IMR-90 (cell line): ENCODE measurements at regions not wholly inside any gene's neighbourhood (a gene's known extent, or its start where the extent isn't known, plus 50 kb on each side); places are given as distances from the start of the nearest gene placed in this dataset.

Source experiments
- ATAC-seq: fragments of 200-7000 bp; cut with Tn5 transposase; 2 replicates; pipeline ENCODE4 v1.9.1; 2020; ENCODE audit warnings: low read depth, mild to moderate bottlenecking, moderate library complexity
- BruUV-seq: library from RNA; stranded (reverse); fragments of 400-500 nt; replicated peaks from 2 replicates; lab custom pipeline; 2021; lab: Mats Ljungman, UMichigan
- CTCF ChIA-PET: fragments of 300-600 bp; formaldehyde crosslinking; extraction: SDS; loops from one replicate; lab custom pipeline; 2021; ENCODE audit warnings: antibody characterized with exemption; lab: Yijun Ruan, JAX
- POLR2A ChIA-PET: fragments of 300-600 bp; sonication (Branson Sonifier 250); formaldehyde crosslinking; loops from one replicate; lab custom pipeline; 2022; ENCODE audit warnings: antibody characterized with exemption; ENCODE audit not compliant: unreplicated experiment; lab: Charles Lee
- DNase-seq: peaks from one replicate; pipeline ENCODE4 v3.0.0; 2013
- H2AFZ ChIP-seq: replicated peaks from 2 replicates; pipeline ENCODE3; 2013; ENCODE audit warnings: low read length, mild to moderate bottlenecking; ENCODE audit not compliant: poor library complexity
- H2AK5ac ChIP-seq: 2 replicates; pipeline ENCODE4 v1.6.1; 2013; ENCODE audit warnings: low read depth, low read length, inconsistent platforms
- H2AK9ac ChIP-seq: replicated peaks from 2 replicates; pipeline ENCODE3; 2013; ENCODE audit warnings: mild to moderate bottlenecking, low read depth, low read length, moderate library complexity; ENCODE audit not compliant: poor library complexity
- H2BK120ac ChIP-seq: 2 replicates; pipeline ENCODE4 v1.6.1; 2013; ENCODE audit warnings: low read depth, low read length, inconsistent platforms
- H2BK15ac ChIP-seq: 3 replicates; pipeline ENCODE4 v1.6.1; 2013; ENCODE audit warnings: low read depth, low read length, inconsistent platforms
- H2BK20ac ChIP-seq: 2 replicates; pipeline ENCODE4 v1.6.1; 2013; ENCODE audit warnings: low read depth, mild to moderate bottlenecking, inconsistent platforms, low read length, moderate library complexity
- H2BK5ac ChIP-seq: 2 replicates; pipeline ENCODE4 v1.6.1; 2013; ENCODE audit warnings: mild to moderate bottlenecking, low read depth, low read length, inconsistent platforms; ENCODE audit not compliant: poor library complexity, severe bottlenecking
- H3K14ac ChIP-seq: replicated peaks from 2 replicates; pipeline ENCODE4 v1.6.1; 2013; ENCODE audit warnings: low read depth, low read length, inconsistent platforms
- H3K18ac ChIP-seq: 2 replicates; pipeline ENCODE4 v1.6.1; 2013; ENCODE audit warnings: low read depth, low read length, control low read depth
- H3K23ac ChIP-seq: 2 replicates; pipeline ENCODE4 v1.6.1; 2013; ENCODE audit warnings: low read depth, low read length, inconsistent platforms
- H3K27ac ChIP-seq: 2 replicates; pipeline ENCODE4 v1.5.1; 2013; ENCODE audit warnings: mild to moderate bottlenecking, control low read depth, low read length; ENCODE audit not compliant: insufficient read depth
- H3K27me3 ChIP-seq: 2 replicates; pipeline ENCODE4 v1.6.1; 2013; ENCODE audit warnings: low read length; ENCODE audit not compliant: control insufficient read depth, insufficient read depth
- H3K36me3 ChIP-seq: 2 replicates; pipeline ENCODE4 v1.6.1; 2013; ENCODE audit warnings: low read length, mixed read lengths; ENCODE audit not compliant: control insufficient read depth, insufficient read depth
- H3K4ac ChIP-seq: 2 replicates; pipeline ENCODE4 v1.6.1; 2013; ENCODE audit warnings: low read depth, low read length, inconsistent platforms
- H3K4me1 ChIP-seq: 2 replicates; pipeline ENCODE4 v1.6.1; 2013; ENCODE audit warnings: low read length, mixed read lengths; ENCODE audit not compliant: control insufficient read depth, insufficient read depth
- H3K4me2 ChIP-seq: 2 replicates; pipeline ENCODE4 v1.6.1; 2013; ENCODE audit warnings: low read depth, mild to moderate bottlenecking, control low read depth, low read length, moderate library complexity
- H3K4me3 ChIP-seq: 2 replicates; pipeline ENCODE4 v1.5.1; 2013; ENCODE audit warnings: low read depth, mild to moderate bottlenecking, control low read depth, low read length, moderate library complexity; ENCODE audit not compliant: insufficient read depth
- H3K56ac ChIP-seq: 2 replicates; pipeline ENCODE4 v1.6.1; 2013; ENCODE audit warnings: low read length, inconsistent platforms; ENCODE audit not compliant: insufficient read depth; ENCODE audit errors: extremely low read depth
- H3K79me1 ChIP-seq, 2 experiments: 2 replicates each; pipeline ENCODE4 v1.6.1; 2013; ENCODE audit warnings: low read length in 2 of 2, inconsistent platforms in 1 of 2, low read depth in 1 of 2
- H3K9ac ChIP-seq: 2 replicates; pipeline ENCODE4 v1.6.1; 2013; ENCODE audit warnings: low read depth, low read length, control low read depth
- H3K9me1 ChIP-seq: 2 replicates; pipeline ENCODE4 v1.6.1; 2013; ENCODE audit warnings: low read length, inconsistent platforms; ENCODE audit not compliant: insufficient read depth
- H3K9me3 ChIP-seq: 2 replicates; pipeline ENCODE4 v1.6.1; 2013; ENCODE audit warnings: low read length; ENCODE audit not compliant: control insufficient read depth, insufficient read depth
- H4K20me1 ChIP-seq: 2 replicates; pipeline ENCODE4 v1.6.1; 2013; ENCODE audit warnings: low read length, inconsistent platforms; ENCODE audit not compliant: insufficient read depth
- H4K5ac ChIP-seq: 2 replicates; pipeline ENCODE4 v1.6.1; 2013; ENCODE audit warnings: mild to moderate bottlenecking, low read depth, low read length, control low read depth
- H4K8ac ChIP-seq, 2 experiments: 2 replicates each; pipeline ENCODE4 v1.6.1; 2013; ENCODE audit warnings: low read depth in 2 of 2, low read length in 2 of 2, control low read depth in 1 of 2, inconsistent platforms in 1 of 2
- H4K91ac ChIP-seq: 2 replicates; pipeline ENCODE4 v1.6.1; 2013; ENCODE audit warnings: low read depth, low read length, inconsistent platforms; ENCODE audit not compliant: insufficient read depth
- FOS ChIP-seq: fragments of 150-350 bp; IDR thresholded peaks from 2 replicates; pipeline ENCODE4 v1.6.1; 2016; ENCODE audit warnings: low read depth, low read length
- MAFK ChIP-seq: IDR thresholded peaks from 2 replicates; pipeline ENCODE4 v1.6.1; 2012; ENCODE audit warnings: low read depth, low read length, improper control_type of control experiment
- NFE2L2 ChIP-seq: fragments of 150-350 bp; IDR thresholded peaks from 2 replicates; pipeline ENCODE4 v1.6.1; 2016; ENCODE audit warnings: low read depth, mild to moderate bottlenecking, low read length
- WGBS, 2 experiments: methylation state at CpG; one replicate each; pipeline versions ENCODE4 v1.1.5 to v1.1.7; 2013; ENCODE audit warnings: missing lambda C conversion rate in 2 of 2; ENCODE audit not compliant: insufficient read length in 1 of 2; ENCODE audit errors: extremely low coverage in 2 of 2; 5-methylcytosine and 5-hydroxymethylcytosine counted together
- dilution Hi-C: fragments of 300-500 bp; cut with HindIII; formaldehyde crosslinking; loops from one replicate; pipeline ENCODE4 v1.14.3; 2018; ENCODE audit warnings: low sequenced_read_pairs; ENCODE audit not compliant: unreplicated experiment
- in situ Hi-C: fragments of 300-500 bp; cut with MboI; formaldehyde crosslinking; loops from 3 replicates; pipeline ENCODE4 v1.14.3; 2019; ENCODE audit warnings: low sequenced_read_pairs, inconsistent platforms, mixed read lengths
- intact Hi-C: fragments of 100-400 bp; cut with micrococcal nuclease; formaldehyde crosslinking; loops from 2 replicates; pipeline ENCODE4 v1.10.0; 2022

GRCh38 chr2:4618630-4619228 is 915.4 kb downstream of the DCDC2C start:
- Histone ChIP-seq H2AK5ac (no peak overlapping the region), H4K91ac (no peak overlapping the region), H3K79me1 (no peaks in the 10 kb centered on the region), H2BK5ac (no peak overlapping the region), H3K9me1 (no peaks in the 10 kb centered on the region), H3K23ac (no peak overlapping the region), H3K56ac (no peak overlapping the region), H2BK120ac (no peak overlapping the region), H3K18ac (no peak overlapping the region), H3K27ac (no peak overlapping the region), H4K20me1 (no peaks in the 10 kb centered on the region), H3K9ac (no peak overlapping the region), H4K5ac (no peak overlapping the region), H2AK9ac (no peak overlapping the region), H3K4ac (no peak overlapping the region), H3K27me3 (no peaks in the 10 kb centered on the region), H2BK15ac (no peak overlapping the region), H3K4me2 (no peak overlapping the region), H3K36me3 (no peaks in the 10 kb centered on the region), H2BK20ac (no peak overlapping the region), H3K4me1 (no peaks in the 10 kb centered on the region), H4K8ac (no peak overlapping the region), H2AFZ (no peak overlapping the region), H3K14ac (no peak overlapping the region), H3K4me3 (no peak overlapping the region), H3K9me3 (peaks cover 15% of the 10 kb centered on the region)
- WGBS, 2 experiments: 60% methylated on average over 1 of the region's 12 CpGs; no CpG with 5 or more reads in 1 of the 2 experiments
- intact Hi-C loops (no loop called here), in situ Hi-C loops (no loop called here), dilution Hi-C loops (no loop called here)
- DNase-seq (no peak), ATAC-seq (no peak)
- BruUV-seq: no TSS peak
- POLR2A ChIA-PET: no interaction called here
- CTCF ChIA-PET: no interaction called here
- TF ChIP-seq MAFK: peak; percentile 95
- TF ChIP-seq NFE2L2: peak; percentile 76
- TF ChIP-seq FOS: no peak
